ACC112 (cell line): ENCODE measurements at regions not wholly inside any gene's neighbourhood (a gene's known extent, or its start where the extent isn't known, plus 50 kb on each side); places are given as distances from the start of the nearest gene placed in this dataset.
"Not testable (repeated sequence)": the region's sequence is repeated elsewhere in the genome, so short reads cannot be mapped to it uniquely, and the experiment has no call there.

Experiments used
- H2AFZ ChIP-seq: fragments of 200-600 bp; sonication (generic); one replicate; pipeline ENCODE4 v1.6.0; 2017; ENCODE audit warnings: antibody characterized with exemption, low read length; ENCODE audit not compliant: unreplicated experiment
- H3K27ac ChIP-seq: fragments of 200-600 bp; sonication (generic); 2 replicates; pipeline ENCODE4 v1.5.1; 2014; ENCODE audit warnings: low read depth, mild to moderate bottlenecking, antibody characterized with exemption, low read length, moderate library complexity
- H3K27me3 ChIP-seq: fragments of 200-600 bp; sonication (generic); 2 replicates; pipeline ENCODE4 v1.6.1; 2014; ENCODE audit warnings: mild to moderate bottlenecking, antibody characterized with exemption, low read length, moderate library complexity, mixed read lengths; ENCODE audit not compliant: insufficient read depth
- H3K36me3 ChIP-seq: fragments of 200-600 bp; sonication (generic); 2 replicates; pipeline ENCODE4 v1.6.1; 2016; ENCODE audit warnings: mild to moderate bottlenecking, antibody characterized with exemption, low read length, moderate library complexity, mixed read lengths; ENCODE audit not compliant: insufficient read depth
- H3K4me1 ChIP-seq: fragments of 200-600 bp; sonication (generic); one replicate; pipeline ENCODE4 v1.6.1; 2016; ENCODE audit warnings: low read length, mixed read lengths; ENCODE audit not compliant: insufficient read depth, unreplicated experiment, control insufficient read depth
- H3K4me3 ChIP-seq: fragments of 200-600 bp; sonication (generic); 2 replicates; pipeline ENCODE4 v1.5.1; 2014; ENCODE audit warnings: mild to moderate bottlenecking, low read depth, low read length
- H3K79me2 ChIP-seq: fragments of 200-600 bp; sonication (generic); one replicate; pipeline ENCODE4 v1.6.0; 2016; ENCODE audit warnings: low read length; ENCODE audit not compliant: control insufficient read depth, unreplicated experiment, insufficient read depth

GRCh38 chr5:58308384-58308783 is 151.5 kb downstream of the PLK2 start:
- H3K4me3 ChIP-seq, H3K27ac ChIP-seq, H2AFZ ChIP-seq, H3K4me1 ChIP-seq, H3K27me3 ChIP-seq, H3K79me2 ChIP-seq, H3K36me3 ChIP-seq: not testable (repeated sequence)

GRCh38 chr5:58300346-58300895 is 159.5 kb downstream of the PLK2 start:
- Histone ChIP-seq H3K4me1 (no peaks in the 10 kb centered on the region), H3K36me3 (no peaks in the 10 kb centered on the region), H3K79me2 (no peaks in the 10 kb centered on the region), H3K27me3 (no peaks in the 10 kb centered on the region), H2AFZ (no peak overlapping the region), H3K4me3 (no peak overlapping the region), H3K27ac (no peak overlapping the region)

- H3K27me3 ChIP-seq, result no peaks in the 10 kb centered on the region
- H2AFZ ChIP-seq, result no peak overlapping the region
- no peak overlapping the region for H3K4me3 ChIP-seq
Observed at GRCh38 chr5:58299256-58299655, 160.6 kb downstream of the PLK2 start.

GRCh38 chr5:58294598-58295305 is 165.1 kb downstream of the PLK2 start:
- Histone ChIP-seq H3K36me3 (no peaks in the 10 kb centered on the region), H3K27me3 (no peaks in the 10 kb centered on the region), H2AFZ (peak overlapping the region; percentile 15), H3K79me2 (no peaks in the 10 kb centered on the region), H3K27ac (no peak overlapping the region), H3K4me1 (peaks cover 8% of the 10 kb centered on the region), H3K4me3 (no peak overlapping the region)

More at GRCh38 chr5:58299256-58299655, 160.6 kb downstream of the PLK2 start:
- Histone ChIP-seq H3K36me3 (no peaks in the 10 kb centered on the region), H3K4me1 (peaks cover 8% of the 10 kb centered on the region), H3K27ac (no peak overlapping the region), H3K79me2 (no peaks in the 10 kb centered on the region)

- not testable (repeated sequence) for H3K27me3 ChIP-seq, H3K79me2 ChIP-seq, H3K4me1 ChIP-seq, H3K4me3 ChIP-seq, H2AFZ ChIP-seq, H3K36me3 ChIP-seq, H3K27ac ChIP-seq
Observed at GRCh38 chr5:58288275-58288674, 171.6 kb downstream of the PLK2 start.

GRCh38 chr5:58286741-58287140 is 173.1 kb downstream of the PLK2 start:
- Histone ChIP-seq H3K4me3 (no peak overlapping the region), H2AFZ (no peak overlapping the region), H3K4me1 (no peaks in the 10 kb centered on the region), H3K27ac (no peak overlapping the region), H3K79me2 (no peaks in the 10 kb centered on the region), H3K27me3 (no peaks in the 10 kb centered on the region), H3K36me3 (no peaks in the 10 kb centered on the region)

- no peaks in the 10 kb centered on the region for H3K36me3 ChIP-seq
- no peak overlapping the region for H3K27ac ChIP-seq
- no peaks in the 10 kb centered on the region for H3K27me3 ChIP-seq
- H3K4me1 ChIP-seq, result no peaks in the 10 kb centered on the region
- H2AFZ ChIP-seq, result no peak overlapping the region
- no peaks in the 10 kb centered on the region for H3K79me2 ChIP-seq
- no peak overlapping the region for H3K4me3 ChIP-seq
Observed at GRCh38 chr5:58285900-58286299, 174.0 kb downstream of the PLK2 start.

GRCh38 chr5:58284886-58285285 is 175.0 kb downstream of the PLK2 start:
- Histone ChIP-seq H3K79me2 (no peaks in the 10 kb centered on the region), H3K36me3 (no peaks in the 10 kb centered on the region), H3K27ac (no peak overlapping the region), H3K27me3 (no peaks in the 10 kb centered on the region), H3K4me1 (no peaks in the 10 kb centered on the region), H2AFZ (no peak overlapping the region), H3K4me3 (no peak overlapping the region)

GRCh38 chr5:58281189-58281588 is 178.7 kb downstream of the PLK2 start:
- Histone ChIP-seq H3K27ac (no peak overlapping the region), H3K36me3 (no peaks in the 10 kb centered on the region), H3K4me1 (no peaks in the 10 kb centered on the region), H3K79me2 (no peaks in the 10 kb centered on the region), H3K27me3 (no peaks in the 10 kb centered on the region), H3K4me3 (no peak overlapping the region), H2AFZ (no peak overlapping the region)

GRCh38 chr5:58279259-58279658 is 180.6 kb downstream of the PLK2 start:
- H2AFZ ChIP-seq, result no peak overlapping the region
- peaks cover 2% of the 10 kb centered on the region for H3K4me1 ChIP-seq
- H3K27ac ChIP-seq, result no peak overlapping the region
- no peaks in the 10 kb centered on the region for H3K36me3 ChIP-seq
- H3K79me2 ChIP-seq, result no peaks in the 10 kb centered on the region
- H3K4me3 ChIP-seq, result no peak overlapping the region
- H3K27me3 ChIP-seq, result no peaks in the 10 kb centered on the region

- Histone ChIP-seq H3K4me1 (peaks cover 10% of the 10 kb centered on the region), H3K79me2 (no peaks in the 10 kb centered on the region), H3K27ac (no peak overlapping the region), H3K36me3 (no peaks in the 10 kb centered on the region), H3K27me3 (no peaks in the 10 kb centered on the region), H3K4me3 (no peak overlapping the region), H2AFZ (no peak overlapping the region)
Observed at GRCh38 chr5:58276431-58276830, 183.5 kb downstream of the PLK2 start.
